ENCODE measurements at regions not wholly inside any gene's neighbourhood (a gene's known extent, or its start where the extent isn't known, plus 50 kb on each side); places are given as distances from the start of the nearest gene placed in this dataset.

DNA sequence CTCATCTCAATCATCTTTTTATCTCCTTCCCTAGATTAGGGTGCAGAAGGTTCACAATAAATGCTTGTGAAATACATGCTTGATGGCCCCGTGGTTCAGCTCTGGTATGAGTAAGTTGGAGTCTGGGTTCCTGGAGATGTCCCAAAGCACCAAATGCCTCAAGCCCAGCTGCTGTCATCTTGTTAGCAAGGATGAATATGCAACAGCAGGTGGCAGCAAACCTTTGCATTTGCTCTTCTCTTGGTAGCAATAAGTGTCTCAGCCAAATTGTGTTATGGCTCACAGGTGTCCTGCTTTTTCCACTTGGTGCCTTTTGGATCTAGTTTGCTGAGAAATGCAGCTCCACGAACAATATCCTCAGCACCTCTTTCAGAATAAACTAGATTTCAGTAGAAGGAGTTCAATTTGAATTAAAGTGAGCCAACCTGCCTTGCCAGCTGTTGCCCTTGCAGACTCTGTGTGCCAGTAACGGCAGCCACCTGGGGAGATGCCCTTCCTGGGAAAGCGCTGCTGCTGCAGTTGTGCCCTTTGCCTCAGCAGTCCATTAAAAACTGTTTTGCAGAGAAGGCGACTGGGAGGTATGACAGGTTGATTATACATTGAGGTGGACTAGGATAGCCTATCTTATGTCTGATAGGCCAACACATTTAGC lies 417.3 kb downstream of the SNAPC1 start:
- peak; percentile 75 for DNase-seq

DNA sequence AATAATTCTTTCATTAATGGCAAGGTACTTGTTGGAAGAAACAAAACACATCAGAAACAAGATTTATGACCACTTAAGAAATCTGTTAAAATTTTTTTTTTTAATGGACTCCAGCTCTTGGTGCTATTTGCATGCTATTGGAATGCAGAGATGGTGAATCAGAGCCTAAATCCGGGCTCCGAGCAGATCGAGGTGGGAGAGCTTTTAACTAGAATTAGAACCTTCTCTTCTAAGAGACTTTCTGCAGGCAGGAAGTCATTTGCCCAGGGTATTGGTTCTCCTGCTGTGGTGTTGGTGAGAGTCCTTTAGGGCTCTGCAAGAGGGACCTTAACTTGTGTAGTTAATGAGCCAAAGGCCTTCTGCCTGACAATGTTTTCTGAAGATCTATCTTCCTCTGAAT lies 419.4 kb downstream of the SNAPC1 start:
- no peak for DNase-seq

DNA sequence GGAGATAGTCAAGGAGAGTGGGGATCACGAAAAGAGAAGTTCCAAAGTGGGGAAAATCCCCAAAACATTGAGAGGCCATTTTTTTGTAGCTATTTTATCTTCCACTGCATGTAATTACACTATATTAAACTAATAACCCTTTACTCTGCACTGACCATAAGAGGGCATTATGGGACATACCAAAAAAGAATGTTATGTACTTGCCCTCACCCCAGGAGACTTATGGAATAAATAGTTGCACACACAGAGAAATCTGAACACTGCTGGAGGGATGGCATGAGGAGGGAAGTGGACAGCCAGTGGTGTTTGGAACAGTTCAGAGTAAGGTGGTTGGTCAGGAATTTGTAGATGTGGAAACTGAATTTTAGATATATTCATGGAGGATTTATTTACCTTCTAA lies 422.9 kb downstream of the SNAPC1 start:
- no peak for DNase-seq

DNA sequence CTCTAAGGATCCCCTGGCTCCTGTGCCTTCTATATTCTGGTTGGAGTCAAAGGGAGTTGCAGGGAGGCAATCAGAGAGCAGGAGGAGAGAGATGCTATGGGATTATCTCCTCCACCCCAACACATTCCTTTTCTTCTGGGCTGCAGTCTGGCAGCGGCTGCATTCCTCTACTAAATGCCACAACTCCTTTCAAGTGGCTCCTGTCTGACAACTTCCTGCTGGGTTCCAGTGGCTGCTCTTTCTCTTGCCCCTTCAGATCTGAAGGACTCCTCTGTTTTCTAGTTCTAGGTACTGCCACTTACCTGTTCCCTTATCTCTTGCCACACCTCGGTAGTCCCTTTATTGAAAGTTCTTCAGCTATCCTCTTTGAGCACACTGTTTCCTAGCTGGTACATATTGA lies 425.0 kb downstream of the SNAPC1 start:
- no peak for DNase-seq

DNA sequence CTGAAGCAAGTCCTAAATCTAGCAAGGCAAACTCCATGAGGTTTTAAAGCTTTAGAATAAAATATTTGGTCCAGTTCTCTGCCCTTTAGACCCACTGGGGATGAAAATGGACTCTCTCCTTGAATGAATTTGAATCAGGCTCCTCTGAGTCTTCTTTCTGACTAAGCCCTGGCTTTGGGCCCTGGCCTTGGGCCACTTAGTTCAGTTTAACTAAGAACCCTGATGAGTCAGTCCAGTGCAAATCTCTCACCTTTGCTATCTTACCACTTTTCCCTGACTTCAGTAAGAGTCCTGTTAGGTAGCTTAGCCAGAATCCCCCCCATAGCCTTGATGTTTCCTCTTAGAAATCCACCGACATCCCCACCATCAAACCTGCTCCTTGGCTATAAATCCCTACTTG lies 427.5 kb downstream of the SNAPC1 start:
- DNase-seq = no peak

DNA sequence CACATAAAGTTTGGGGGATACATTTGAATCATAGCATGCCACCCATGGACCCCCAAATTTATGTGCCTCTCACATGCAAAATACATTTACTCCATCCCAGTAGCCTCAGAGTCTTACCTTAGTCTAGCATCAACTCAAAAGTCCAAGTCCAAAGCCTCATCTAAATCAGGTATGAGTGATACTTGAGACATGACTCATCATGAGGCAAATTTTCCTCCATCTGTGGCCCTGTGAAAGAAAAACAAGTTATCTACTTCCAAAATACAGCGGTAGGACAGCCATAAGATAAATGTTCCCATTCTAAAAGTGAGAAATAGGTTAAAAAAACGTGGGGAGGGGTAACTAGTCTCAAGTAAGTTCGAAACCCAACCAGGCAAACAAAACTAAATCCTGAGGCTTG lies 444.2 kb downstream of the SNAPC1 start:
- no peak for DNase-seq

DNA sequence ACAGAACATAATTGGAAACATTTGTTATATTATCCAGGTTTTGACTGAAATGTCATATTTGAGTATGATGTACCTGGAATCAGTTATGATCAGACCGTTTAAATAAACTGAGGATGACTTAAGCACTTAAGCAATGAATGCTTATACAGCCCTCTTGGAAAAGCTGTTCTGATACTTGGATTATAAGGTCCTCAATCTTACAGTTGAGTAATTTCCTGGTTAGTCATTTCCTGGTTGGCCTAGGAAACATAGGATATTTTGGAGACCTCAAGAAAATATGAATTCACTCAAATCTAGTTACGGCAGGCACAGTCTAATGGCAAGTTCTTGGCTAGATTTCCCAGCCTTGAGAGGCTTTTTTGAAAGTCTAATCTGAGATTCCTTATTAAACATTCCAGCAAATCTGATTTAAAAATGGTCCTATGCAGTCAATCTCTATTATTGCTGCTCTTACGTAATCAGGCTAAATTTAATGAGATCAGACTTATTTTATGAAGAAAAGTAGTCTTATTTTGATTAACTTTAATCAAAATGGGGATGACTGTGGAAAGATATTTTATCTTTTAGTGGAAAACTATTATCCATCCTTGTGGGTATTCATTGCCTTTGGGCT lies 447.2 kb downstream of the SNAPC1 start:
- no peak for DNase-seq

DNA sequence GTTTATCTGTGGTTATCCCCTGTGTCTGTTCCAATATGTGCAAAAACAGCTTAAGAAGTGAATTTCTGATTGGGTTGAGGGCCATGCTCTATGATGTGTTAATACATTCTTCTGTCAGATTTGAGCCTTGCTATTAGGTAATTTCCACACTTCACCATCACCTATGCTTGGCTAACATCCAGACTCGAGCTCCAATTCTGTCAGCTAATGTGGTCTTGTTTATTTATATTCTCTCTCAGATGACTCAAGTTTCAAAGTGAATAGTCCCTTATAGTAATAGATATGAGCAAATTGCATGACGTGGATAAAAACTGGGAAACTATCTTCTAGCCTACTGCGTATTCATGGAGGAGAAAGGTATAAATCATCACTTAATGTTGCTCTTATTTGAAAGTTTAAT lies 451.3 kb downstream of the SNAPC1 start:
- peak; percentile 20 for DNase-seq

DNA sequence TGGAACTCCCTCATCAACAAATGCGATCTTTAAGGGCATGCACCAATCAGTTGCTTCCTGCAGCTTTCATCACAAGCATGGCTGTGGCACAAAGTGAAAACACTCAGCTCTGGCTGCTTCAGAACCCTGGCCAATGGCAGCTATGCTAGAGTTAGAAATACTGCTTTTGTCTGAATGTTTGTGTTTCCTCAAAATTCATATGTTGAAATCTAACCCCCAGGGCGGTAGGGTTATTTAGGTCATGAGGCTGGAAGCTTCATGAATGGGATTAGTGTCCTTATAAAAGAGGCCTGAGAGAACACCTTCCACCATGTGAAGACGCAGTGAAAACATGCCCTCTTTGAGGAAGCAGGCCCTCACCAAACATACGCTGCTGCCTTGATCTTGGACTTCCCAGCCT lies 453.9 kb downstream of the SNAPC1 start:
- no peak for DNase-seq

DNA sequence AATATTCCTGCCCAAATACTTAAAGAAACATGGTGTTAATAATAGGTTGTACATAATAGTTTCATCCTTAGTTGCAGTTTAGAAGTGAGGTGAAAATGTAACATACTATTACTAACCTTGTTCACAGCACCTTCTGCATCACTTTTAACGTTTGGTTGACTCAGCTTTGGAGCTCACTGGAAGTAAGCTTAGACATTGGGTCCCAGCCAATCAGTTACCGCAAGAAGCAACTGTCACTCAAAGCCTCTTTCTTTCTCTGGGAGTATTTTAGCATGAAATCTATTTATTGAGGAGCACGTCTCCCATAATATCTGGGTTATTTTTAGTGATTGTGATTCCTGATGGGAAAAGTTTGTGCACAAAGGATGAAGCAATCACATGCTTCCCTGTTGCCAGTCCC lies 472.6 kb downstream of the SNAPC1 start:
- no peak for DNase-seq

DNA sequence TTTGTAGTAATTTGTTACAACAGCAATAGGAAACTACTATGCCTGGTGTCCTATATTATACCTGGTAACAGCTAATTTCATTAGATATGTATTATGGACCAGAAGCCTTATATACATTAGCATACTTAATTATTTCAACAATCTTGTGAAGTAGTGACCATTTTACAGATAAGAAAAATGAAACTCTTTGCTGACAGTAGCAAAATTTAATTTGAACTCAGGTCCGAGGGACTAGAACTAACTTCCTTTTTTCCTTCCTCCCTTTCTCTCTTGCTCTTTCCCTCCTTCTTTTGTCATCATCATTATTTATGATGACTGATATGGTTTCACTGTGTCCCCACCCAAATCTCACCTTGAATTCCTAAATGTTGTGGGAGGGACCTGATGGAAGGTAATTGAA lies 482.0 kb downstream of the SNAPC1 start:
- DNase-seq = no peak

DNA sequence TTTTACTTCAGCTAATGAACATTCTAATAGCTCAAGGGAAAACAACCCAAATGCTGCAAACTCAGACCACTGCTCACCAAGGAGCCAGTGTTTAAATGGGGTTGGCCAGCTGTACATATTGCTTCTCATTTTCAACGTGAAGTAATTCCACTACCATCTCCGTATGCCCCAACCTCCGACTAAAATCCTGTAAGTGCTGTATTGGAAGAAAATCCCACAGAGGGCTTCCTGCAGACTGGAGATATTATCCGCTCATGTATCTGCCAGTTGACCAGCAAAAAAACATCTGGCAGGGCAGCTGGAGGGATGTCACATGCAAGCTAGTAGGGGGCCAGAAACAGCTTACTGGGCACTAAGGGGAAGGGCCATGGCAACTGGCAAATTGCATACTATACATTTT lies 485.0 kb downstream of the SNAPC1 start:
- DNase-seq = no peak

DNA sequence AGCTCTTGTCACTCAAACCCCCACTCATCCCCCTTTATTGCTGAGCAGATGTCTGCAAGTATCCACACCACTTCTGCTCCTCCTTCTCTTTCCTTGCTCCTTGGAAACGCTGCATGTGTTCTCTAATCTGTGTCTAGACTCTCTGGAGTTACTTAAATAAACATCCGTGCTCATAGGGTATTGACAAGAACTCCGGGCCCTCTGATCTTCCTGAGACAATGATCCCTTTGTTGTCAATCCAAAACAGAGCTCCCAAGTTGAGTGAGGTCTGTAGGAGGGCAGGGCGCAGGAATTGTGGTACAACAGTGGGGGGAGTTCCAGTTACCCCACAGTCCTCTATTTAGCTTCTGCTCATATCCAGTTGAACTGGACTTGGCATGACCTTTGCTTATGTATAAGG lies 489.0 kb downstream of the SNAPC1 start:
- DNase-seq = no peak

DNA sequence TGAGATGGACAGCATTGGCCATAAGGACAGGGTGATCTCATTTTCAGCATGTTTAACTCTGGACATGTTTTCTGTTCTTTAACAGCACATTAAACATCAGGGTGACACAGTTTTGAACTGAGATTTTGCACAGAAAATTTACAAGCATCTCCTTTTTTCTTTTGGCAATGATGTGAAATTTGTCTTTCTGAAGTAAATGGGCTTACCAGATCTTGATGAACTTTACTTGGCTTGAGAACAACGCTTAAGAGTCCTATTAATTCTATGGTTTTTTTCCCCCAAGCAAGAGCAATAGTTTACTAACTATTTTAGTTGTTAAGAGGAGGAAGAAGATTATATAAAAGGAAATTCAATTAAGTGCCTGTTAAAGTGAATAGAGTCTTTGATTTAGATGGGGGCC lies 491.0 kb downstream of the SNAPC1 start:
- DNase-seq = no peak

DNA sequence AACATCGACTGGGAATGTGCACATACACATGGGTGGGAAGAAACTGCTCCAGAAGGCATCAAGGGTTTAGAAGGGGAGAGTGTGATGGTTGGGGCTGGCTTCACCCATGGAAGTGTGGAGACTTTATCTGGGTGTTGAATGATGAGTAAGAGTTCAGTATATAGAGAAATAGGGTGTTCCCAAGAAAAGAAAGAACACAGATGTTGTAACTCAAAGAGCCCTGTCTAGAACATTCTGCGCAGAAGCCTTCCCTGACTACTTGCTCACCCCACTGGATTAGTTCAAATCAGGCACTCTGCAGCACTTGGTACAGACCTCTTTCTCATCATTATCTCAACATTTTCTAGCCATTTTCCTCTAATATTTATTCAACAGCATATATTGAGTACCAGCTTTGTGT lies 491.7 kb downstream of the SNAPC1 start:
- no peak for DNase-seq

DNA sequence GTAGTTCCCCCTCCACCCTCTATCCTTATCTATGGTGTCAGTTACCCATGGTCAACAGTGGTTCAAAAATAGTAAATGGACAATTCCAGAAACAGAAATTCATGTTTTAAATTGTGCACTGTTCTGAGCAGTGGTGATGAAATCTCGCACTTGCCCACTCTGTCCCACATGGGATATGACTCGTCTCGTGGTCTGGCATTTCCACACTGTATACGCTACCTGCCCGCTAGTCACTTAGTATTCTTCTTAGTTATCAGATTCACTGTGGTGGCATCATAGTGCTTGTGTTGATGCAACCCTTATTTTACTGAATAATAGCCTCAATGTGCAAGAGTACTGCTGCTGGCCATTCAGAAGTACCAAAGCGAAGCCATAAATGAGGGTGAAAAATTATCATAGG lies 507.0 kb downstream of the SNAPC1 start:
- no peak for DNase-seq

DNA sequence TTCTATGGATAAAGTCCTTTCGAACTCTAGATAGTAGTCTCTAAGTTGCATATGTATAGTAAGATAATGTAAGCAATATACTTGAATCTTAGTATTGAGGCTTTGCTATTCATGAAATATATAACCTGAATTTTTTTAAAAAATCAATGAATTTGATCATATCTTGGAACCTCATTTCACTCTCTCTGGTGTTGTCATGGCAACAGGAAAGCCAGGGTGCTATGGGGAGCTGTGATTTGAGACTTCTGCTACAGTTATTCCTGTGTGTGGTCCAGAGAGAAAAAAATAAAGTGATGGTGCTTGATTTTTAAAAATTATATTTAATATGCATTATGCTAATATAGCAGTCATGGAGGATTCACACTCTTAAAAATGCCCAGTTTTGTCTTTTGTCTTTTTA lies 508.0 kb downstream of the SNAPC1 start:
- no peak for DNase-seq

DNA sequence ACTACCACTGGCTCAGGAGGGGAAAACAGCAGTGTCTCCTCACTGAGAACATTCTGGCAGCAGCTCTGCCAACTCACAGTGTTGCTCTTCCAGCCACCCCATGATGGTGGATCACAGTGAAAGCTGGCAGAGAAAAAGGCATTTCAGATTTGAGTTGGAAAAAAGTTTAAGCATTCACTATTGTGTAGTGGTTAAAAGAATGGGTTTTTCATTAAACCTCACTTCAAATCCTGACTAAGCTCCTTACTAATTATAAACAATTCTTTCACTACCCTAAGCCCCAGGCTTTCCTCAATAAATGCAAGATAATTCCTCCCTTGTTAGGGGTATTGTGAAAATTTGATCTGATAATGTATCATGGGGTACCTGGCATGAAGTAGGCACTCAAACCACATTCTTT lies 518.1 kb downstream of the SNAPC1 start:
- no peak for DNase-seq

DNA sequence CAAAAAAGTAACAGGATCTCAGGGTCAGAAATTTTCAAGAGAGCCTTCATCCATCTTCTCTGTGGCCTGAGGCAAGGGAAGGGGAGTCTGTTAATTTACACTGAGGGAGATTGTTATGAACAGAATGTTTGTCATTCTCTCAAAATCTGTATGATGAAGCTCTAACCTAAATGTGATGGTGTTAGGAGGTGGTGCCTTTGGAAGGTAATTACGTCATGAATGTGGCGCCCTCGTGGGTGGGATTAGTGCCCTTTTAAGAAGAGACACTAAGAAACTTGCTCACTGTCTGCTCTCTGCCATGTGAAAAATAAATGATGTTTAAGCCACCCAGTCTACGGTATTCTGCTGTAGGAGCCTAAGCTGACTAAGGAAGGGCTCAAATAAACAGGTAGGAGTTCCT lies 521.6 kb downstream of the SNAPC1 start:
- no peak for DNase-seq

DNA sequence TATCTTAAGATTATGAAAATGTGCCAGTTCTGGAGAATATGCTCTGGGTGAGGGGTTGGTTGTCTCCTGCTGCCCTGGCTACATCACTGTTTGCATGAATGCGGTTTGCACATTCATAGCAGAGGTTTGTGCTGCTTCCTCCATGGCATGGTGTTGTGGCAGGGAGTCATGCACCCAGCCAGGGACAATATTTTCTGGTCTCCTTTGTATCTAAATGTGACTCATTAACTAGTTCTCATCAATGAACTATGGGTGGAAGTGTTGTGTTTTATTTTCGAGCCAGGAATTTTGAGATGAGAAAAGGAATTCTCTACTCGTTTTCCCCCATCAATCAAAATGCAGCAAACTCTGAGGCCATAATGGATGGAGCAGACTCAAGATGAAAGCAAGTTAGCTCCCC lies 527.3 kb downstream of the SNAPC1 start:
- no peak for DNase-seq

DNA sequence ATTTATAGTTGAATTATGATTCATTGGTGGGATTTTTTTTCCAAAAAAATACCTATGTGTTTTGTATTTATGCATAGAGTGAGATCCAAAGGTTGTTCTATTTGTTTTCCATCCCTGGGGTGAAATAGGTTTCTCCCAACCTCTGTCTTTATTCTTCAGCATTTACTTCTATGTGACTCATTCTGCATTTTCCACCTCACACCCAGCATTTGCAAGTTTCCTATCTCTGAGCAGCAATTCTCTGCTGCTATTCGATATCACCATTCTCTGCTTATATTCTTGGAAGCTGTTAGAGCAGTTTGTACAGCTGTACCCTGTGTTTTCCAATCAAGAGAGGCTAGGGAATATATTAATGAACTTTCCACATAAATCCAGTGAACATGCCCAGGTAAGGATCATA lies 538.9 kb downstream of the SNAPC1 start:
- DNase-seq = no peak

DNA sequence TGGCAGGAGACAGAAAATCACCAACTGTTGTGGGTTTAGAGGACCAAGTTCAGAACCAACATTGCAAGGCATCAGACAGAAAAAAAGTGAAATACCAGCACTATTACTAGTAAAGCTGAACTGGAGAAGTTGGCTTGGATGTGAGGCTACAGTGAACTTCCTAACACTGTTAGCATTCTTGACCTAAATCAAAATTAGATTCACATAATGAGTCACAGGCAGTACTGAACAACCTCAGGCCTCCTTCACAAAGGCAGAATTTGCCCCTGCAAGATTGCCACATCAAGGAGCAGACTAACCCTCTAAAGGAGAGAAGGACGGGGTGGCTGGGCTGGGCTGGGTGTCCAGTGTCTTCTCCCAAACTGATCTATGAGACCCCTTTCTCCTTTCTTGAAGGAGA lies 539.7 kb downstream of the SNAPC1 start:
- no peak for DNase-seq

DNA sequence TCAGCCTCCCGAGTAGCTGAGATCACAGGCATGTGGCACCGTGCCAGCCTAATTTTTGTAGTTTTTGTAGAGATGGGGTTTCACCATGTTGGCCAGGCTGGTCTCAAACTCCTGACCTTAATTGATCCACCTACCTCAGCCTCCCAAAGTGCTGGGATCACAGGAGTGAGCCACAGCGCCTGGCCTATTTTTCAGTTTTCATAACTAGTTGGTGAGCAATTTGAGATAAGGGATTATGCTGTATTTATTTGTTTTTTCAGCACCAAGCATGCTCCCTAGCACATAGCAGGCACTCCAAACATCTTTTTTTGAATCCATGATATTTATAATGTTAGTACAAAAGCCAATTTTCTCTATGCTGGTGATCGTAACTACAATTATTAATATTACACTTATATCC lies 541.2 kb downstream of the SNAPC1 start:
- no peak for DNase-seq

DNA sequence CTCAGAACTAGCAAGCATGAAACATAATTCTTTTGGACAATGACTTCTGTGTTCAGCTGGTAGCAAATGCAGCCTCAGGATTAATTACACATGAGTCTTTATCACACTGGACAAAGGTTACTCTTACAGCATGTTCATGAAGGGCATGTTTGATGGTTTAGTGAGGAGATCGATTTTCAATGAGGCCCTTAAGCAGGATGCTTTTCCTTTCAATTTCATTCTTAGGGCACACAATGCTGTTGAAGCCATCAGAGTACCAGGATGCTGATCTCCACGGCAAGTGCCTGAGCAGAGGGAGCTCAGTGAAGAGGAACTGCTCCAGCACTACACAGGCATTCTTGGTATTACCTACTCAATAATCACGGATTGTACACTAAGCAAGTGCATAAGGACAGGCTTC lies 542.0 kb downstream of the SNAPC1 start:
- peak; percentile 73 for DNase-seq

DNA sequence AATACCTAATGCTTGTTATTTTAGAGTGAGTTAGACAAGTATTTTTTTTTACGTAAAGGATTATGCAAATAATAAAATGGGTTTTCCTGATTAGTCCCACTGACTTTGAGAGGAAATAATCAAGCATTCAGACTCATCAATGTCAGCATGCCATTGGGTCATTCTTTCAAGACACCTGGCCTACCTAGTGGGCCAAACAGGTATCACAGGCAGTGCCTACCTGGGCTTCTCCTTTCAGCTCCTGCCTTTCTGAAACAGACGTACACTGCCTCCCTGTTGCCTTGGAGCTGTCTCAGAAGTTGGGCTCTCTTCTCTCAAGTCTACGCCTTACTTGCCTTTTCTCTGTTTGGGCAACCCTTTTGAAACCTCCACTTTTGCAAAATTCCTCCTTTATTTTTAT lies 545.6 kb downstream of the SNAPC1 start:
- DNase-seq = no peak
